OCI-LY1 (cell line): ENCODE measurements at regions not wholly inside any gene's neighbourhood (a gene's known extent, or its start where the extent isn't known, plus 50 kb on each side); places are given as distances from the start of the nearest gene placed in this dataset.

Experiments
- EZH2 ChIP-seq: fragments of 200-600 bp; sonication (generic), shearing (Covaris generic); IDR thresholded peaks from 2 replicates; pipeline ENCODE4 v1.8.0; 2017; ENCODE audit warnings: borderline replicate concordance, mixed run types, mild to moderate bottlenecking, antibody characterized with exemption, low read length, moderate library complexity, mixed read lengths
- TF ChIP-seq, protein P1 (sequence below): fragments of 200-600 bp; sonication (generic), shearing (Covaris generic); IDR thresholded peaks from 2 replicates; pipeline ENCODE4 v1.5.1; 2017; ENCODE audit warnings: mild to moderate bottlenecking, antibody characterized with exemption, low read length, moderate library complexity, mixed read lengths

DNA sequence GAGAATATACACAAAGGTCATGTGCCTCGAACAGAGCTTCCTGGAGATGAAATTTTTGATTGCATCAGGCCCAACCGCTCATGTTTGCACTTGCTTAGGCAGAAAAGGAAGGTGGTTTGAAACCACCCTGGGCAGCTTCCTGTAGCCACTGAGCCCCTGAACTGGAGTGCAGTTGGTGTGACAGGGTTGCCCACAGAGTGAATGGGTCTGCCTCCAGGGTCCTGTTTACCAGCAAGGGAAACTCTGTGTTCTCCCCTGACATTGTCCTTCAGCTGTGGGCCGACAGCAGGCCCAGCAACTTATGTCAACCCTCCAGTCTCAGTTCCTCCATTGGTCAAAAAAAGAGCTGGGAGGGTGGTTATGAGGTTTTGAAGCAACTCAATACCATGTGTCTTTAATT is 289.6 kb downstream of the KIF4B start:
- TF ChIP-seq, protein P1, sequence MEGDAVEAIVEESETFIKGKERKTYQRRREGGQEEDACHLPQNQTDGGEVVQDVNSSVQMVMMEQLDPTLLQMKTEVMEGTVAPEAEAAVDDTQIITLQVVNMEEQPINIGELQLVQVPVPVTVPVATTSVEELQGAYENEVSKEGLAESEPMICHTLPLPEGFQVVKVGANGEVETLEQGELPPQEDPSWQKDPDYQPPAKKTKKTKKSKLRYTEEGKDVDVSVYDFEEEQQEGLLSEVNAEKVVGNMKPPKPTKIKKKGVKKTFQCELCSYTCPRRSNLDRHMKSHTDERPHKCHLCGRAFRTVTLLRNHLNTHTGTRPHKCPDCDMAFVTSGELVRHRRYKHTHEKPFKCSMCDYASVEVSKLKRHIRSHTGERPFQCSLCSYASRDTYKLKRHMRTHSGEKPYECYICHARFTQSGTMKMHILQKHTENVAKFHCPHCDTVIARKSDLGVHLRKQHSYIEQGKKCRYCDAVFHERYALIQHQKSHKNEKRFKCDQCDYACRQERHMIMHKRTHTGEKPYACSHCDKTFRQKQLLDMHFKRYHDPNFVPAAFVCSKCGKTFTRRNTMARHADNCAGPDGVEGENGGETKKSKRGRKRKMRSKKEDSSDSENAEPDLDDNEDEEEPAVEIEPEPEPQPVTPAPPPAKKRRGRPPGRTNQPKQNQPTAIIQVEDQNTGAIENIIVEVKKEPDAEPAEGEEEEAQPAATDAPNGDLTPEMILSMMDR: no peak
- no peak for TF ChIP-seq EZH2
